ENCODE measurements at regions not wholly inside any gene's neighbourhood (a gene's known extent, or its start where the extent isn't known, plus 50 kb on each side); places are given as distances from the start of the nearest gene placed in this dataset.

DNA sequence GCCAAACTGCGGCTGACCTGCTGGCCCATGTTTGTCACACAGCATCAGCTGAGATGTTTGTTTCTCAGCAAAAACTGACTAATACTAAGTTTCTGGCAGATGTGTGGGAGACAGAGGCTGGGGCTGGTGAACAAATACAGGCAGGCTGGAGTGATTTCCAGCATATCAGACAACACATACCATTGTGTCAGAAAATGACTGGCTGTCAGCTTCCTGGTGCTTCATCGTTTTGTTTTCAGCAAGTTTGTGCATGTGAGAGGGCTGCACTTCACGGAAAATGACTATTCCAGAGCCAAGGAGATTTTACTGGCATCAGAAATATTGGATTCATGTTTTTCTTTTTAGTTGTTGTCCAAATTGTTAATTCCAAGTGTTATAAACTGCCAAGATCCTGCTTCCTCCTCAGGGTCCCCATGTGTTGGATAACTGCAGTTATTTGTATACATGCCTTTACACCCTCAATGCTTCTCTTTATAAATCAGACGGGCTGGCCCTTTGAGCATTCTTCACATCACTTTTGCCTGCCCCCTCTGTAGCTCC is 145.7 kb downstream of the GALC start:
- no peak overlapping the region for H3K27ac Mint-ChIP-seq
- intact Hi-C loops (cut with micrococcal nuclease) = no loop called here

DNA sequence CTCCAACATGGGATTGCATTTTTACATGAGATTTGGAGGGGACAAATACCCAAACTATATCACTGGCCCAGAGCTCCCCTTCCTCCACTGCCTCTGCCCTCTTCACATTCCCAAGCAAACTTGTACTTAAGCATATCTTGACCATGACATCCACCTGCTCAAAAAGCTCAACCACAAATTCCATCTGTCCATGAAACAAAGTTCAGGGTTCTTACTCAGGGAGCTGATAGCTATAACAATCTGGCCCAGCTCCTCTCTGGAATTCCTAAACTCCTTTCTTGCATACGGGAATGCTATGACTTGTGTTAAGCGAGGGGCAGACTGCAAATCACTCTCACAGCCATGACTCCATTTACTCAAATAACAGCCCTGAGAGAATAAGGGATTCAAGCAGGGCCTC is 152.1 kb downstream of the GALC start:
- intact Hi-C loops (cut with micrococcal nuclease) = no loop called here
- Mint-ChIP-seq H3K9me3 (no peaks in the 10 kb centered on the region), H3K36me3 (no peaks in the 10 kb centered on the region), H3K27ac (no peak overlapping the region), H3K4me1 (ENCODE audit: low read depth) (no peaks in the 10 kb centered on the region), H3K27me3 (no peaks in the 10 kb centered on the region), H3K4me3 (no peak overlapping the region)
- ChIA-PET CTCF (interaction anchor here (3.5 kb wide), 1 partner anchor 35 kb away, joined by 8 read pairs; no protein-coding TSS in a partner anchor), POLR2A (no interaction called here)
- DNase-seq = no peak

More for the DNA sequence above, 145.7 kb downstream of the GALC start:
- no peaks in the 10 kb centered on the region for H3K36me3 Mint-ChIP-seq
- no peaks in the 10 kb centered on the region for H3K27me3 Mint-ChIP-seq
- DNase-seq = no peak
- no peaks in the 10 kb centered on the region for H3K9me3 Mint-ChIP-seq
- H3K4me3 Mint-ChIP-seq = no peak overlapping the region
- POLR2A ChIA-PET = no interaction called here
- no peaks in the 10 kb centered on the region for H3K4me1 Mint-ChIP-seq (ENCODE audit: low read depth)
- CTCF ChIA-PET = interaction anchor here (1.0 kb wide), 1 partner anchor 42 kb away, joined by 3 read pairs; no protein-coding TSS in a partner anchor

DNA sequence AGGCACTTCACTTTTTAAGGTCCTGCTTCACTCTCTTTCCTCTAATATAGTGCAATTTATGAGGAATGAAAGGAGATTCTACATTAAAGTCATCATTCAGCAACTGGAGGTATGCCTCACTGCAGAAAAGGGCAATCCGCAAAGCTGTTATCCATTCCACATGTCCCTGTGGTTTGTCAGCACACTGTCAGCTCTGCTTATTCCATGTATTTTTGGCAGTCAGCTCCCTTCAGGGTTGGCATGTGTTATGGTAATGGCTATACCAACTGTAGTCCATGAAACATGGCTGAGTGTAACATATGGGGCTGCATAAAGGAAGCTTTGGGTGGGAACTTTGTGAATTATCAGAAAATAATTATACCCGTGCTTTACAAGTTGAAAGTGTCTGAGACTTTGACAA is 154.1 kb downstream of the GALC start:
- intact Hi-C loops (cut with micrococcal nuclease) = no loop called here
- DNase-seq = no peak
- Mint-ChIP-seq H3K9me3 (no peaks in the 10 kb centered on the region), H3K4me3 (no peak overlapping the region), H3K27me3 (no peaks in the 10 kb centered on the region), H3K4me1 (ENCODE audit: low read depth) (no peaks in the 10 kb centered on the region), H3K36me3 (no peaks in the 10 kb centered on the region), H3K27ac (no peak overlapping the region)
- ChIA-PET POLR2A (no interaction called here), CTCF (interaction anchor here (3.5 kb wide), 1 partner anchor 33 kb away, joined by 8 read pairs; no protein-coding TSS in a partner anchor)

DNA sequence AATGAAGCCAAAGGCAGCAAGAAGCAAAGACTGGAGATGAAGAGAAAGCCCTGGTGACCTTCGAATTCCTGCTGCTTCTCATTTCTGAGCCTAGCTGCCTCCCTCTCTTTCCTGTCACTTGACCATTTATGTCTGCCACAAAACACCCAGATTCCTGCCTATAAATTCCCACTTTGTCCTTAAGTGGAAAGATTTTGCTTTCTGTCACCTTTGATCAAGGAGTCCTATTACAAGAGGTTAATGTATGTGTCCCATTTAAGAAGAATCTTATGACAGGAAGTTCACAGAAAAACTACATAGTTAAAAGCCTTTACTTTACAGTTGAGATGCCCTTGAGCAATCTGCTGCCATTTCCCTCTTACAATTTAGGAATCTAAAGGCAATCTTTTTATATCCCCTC is 155.7 kb downstream of the GALC start:
- H3K4me3 Mint-ChIP-seq = no peak overlapping the region

DNA sequence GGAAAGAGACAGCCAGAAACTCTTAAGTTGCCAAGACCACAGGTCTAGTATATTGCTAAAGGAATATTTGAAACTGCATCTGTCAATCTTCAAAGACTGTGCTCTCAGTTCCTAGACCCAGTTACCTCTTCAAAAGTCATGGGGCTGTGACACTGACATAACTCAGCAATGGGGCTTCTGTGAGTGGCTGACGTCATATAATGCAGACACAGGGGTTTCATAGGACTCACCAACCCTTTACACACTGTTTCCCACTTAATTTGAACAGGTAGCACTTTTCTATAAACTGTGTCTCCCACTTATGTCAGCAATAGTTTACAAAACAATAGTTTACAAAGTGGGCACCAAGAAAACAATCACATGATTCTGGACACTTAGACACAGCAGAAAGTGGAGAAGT is 158.4 kb downstream of the GALC start:
- no peaks in the 10 kb centered on the region for H3K36me3 Mint-ChIP-seq
- H3K27ac Mint-ChIP-seq = no peak overlapping the region
- no peaks in the 10 kb centered on the region for H3K27me3 Mint-ChIP-seq
- no peak for DNase-seq
- POLR2A ChIA-PET = no interaction called here
- no peaks in the 10 kb centered on the region for H3K4me1 Mint-ChIP-seq (ENCODE audit: low read depth)
- CTCF ChIA-PET = no interaction called here
- no peaks in the 10 kb centered on the region for H3K9me3 Mint-ChIP-seq
- no peak overlapping the region for H3K4me3 Mint-ChIP-seq
- intact Hi-C loops (cut with micrococcal nuclease) = no loop called here

More for the DNA sequence above, 155.7 kb downstream of the GALC start:
- Mint-ChIP-seq H3K27me3 (no peaks in the 10 kb centered on the region), H3K36me3 (no peaks in the 10 kb centered on the region), H3K4me1 (ENCODE audit: low read depth) (no peaks in the 10 kb centered on the region), H3K9me3 (no peaks in the 10 kb centered on the region), H3K27ac (no peak overlapping the region)
- intact Hi-C loops (cut with micrococcal nuclease) = no loop called here
- CTCF ChIA-PET = interaction anchor here (1.7 kb wide), 1 partner anchor 32 kb away, joined by 8 read pairs; no protein-coding TSS in a partner anchor
- POLR2A ChIA-PET = no interaction called here
- no peak for DNase-seq

DNA sequence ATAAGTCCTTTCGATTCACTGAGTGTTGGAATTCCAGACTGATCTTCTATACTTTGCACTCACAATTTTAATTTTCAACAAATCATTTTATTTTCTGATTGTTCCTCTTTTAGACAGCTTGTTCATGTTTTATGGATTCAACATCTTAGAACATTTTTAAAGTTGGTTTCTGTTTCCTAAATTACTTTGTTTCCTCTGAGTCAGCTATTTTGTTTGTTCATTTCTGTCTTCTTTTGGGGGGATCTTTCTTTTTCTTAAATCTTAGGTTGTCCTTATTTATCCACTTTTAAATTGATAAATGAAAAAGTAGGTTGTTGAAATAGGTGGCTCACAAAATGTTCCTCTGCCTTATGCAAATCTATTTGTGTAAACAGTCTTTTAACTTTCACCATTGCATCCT is 160.0 kb downstream of the GALC start:
- Mint-ChIP-seq H3K27me3 (no peaks in the 10 kb centered on the region), H3K4me3 (no peak overlapping the region), H3K36me3 (no peaks in the 10 kb centered on the region), H3K4me1 (ENCODE audit: low read depth) (no peaks in the 10 kb centered on the region), H3K9me3 (no peaks in the 10 kb centered on the region), H3K27ac (no peak overlapping the region)
- DNase-seq = no peak
- ChIA-PET POLR2A (no interaction called here), CTCF (no interaction called here)
- intact Hi-C loops (cut with micrococcal nuclease) = no loop called here

DNA sequence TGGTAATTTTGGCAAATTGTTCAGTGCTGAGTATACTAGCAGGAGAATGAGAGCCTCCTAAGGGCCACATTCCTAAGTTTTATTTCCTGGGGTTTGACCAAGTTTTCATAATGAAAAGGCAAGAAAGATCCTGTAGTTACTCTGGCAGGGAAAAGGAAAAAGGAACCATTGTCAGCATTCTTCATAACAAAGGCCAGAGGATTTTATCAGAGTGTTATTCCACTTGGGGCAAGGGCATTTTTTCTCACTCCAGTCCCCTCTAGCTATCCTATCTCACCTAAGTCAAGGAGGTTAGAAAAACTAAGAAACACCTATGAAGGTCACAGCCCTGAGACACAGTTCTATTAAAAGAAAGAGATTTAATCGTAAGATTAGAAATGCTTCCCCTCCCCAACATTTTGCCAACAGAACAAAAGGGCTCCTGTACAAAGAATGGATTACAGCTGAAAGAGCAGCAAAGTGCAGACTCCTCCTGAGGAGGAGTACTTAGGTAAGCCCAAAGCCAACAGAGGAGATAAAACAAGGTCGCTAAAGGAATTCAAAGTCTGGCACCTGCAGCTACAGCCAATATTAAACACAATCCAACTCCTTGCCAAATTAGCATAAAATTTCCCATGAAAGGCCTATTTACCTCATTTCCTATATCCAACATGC is 162.4 kb downstream of the GALC start:
- H3K9me3 Mint-ChIP-seq = no peaks in the 10 kb centered on the region
- no peaks in the 10 kb centered on the region for H3K27me3 Mint-ChIP-seq
- POLR2A ChIA-PET = no interaction called here
- H3K4me1 Mint-ChIP-seq (ENCODE audit: low read depth) = no peaks in the 10 kb centered on the region
- intact Hi-C loops (cut with micrococcal nuclease) = no loop called here
- no peak overlapping the region for H3K27ac Mint-ChIP-seq
- H3K36me3 Mint-ChIP-seq = no peaks in the 10 kb centered on the region
- H3K4me3 Mint-ChIP-seq = no peak overlapping the region
- CTCF ChIA-PET = no interaction called here
- no peak for DNase-seq

DNA sequence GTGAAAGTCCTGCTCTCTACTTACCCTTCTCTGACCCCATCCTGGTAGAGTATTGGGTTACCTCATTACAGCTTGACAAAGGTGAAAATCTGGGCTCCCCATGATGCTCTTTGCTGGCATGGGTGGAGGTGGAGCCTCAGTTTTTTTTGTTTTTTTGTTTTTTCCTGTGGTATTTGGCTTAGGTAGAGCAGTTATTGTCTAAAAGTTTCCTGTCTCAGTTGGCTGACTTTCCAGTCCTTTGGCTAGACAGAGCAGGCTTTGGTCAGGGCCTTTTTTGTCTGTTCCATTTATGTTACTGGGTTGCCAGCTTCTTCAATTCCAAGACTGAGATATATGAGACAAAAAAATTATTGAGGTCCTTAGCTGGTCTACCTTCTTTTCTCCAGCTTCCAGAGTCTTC is 163.4 kb downstream of the GALC start:
- Mint-ChIP-seq H3K36me3 (no peaks in the 10 kb centered on the region), H3K27me3 (no peaks in the 10 kb centered on the region), H3K27ac (no peak overlapping the region), H3K4me1 (ENCODE audit: low read depth) (no peaks in the 10 kb centered on the region), H3K4me3 (no peak overlapping the region), H3K9me3 (no peaks in the 10 kb centered on the region)
- intact Hi-C loops (cut with micrococcal nuclease) = no loop called here
- ChIA-PET POLR2A (no interaction called here), CTCF (interaction anchor here (0.7 kb wide), 1 partner anchor 66 kb away, joined by 3 read pairs; no protein-coding TSS in a partner anchor)
- no peak for DNase-seq

DNA sequence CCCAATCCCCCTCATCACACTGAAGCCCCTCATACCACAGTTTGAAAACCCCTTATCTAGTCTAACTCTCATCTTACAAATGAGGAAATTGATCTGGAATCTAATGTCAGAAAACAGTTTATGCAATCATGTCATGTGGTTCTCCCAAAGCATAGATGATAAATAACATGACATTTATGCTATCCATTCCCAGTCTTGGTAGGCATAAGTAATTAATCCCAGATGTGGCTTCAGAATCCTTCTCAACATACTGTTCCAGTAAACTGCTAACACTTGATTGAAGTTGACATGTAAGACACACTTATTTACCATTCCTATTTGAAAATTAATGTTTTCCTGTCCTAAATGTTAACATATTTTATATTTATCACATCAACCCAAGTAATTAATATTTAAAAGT is 168.7 kb downstream of the GALC start:
- POLR2A ChIA-PET = no interaction called here
- Mint-ChIP-seq H3K36me3 (no peaks in the 10 kb centered on the region), H3K27me3 (no peaks in the 10 kb centered on the region), H3K9me3 (no peaks in the 10 kb centered on the region), H3K4me1 (ENCODE audit: low read depth) (no peaks in the 10 kb centered on the region), H3K4me3 (no peak overlapping the region), H3K27ac (no peak overlapping the region)
- intact Hi-C loops (cut with micrococcal nuclease) = no loop called here
- CTCF ChIA-PET = interaction anchor here (1.1 kb wide), 1 partner anchor 18 kb away, joined by 4 read pairs; no protein-coding TSS in a partner anchor
- no peak for DNase-seq

DNA sequence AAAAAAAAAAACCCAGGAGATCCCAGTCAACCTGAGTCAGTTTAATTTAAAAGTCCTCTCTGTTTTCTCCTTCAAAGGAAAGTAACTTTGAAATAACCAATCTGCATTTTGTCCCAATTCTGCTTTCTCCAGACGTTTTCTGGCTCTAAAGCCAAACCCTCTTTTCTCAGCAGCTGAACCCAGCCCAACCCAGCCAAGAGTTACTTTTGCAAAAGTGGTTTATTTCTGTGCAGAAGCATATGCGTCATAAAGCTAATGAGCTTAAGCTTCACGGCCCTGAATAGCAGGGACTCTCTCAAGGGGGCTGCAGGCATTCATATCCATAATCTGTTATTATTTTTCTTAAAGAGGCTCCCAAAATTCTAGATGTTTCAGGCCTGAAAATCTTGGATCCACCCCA is 176.6 kb downstream of the GALC start:
- no peaks in the 10 kb centered on the region for H3K36me3 Mint-ChIP-seq
- no peak for DNase-seq
- intact Hi-C loops (cut with micrococcal nuclease) = no loop called here
- ChIA-PET POLR2A (no interaction called here), CTCF (interaction anchor here (1.8 kb wide), 1 partner anchor 11 kb away, joined by 11 read pairs; no protein-coding TSS in a partner anchor)
- no peaks in the 10 kb centered on the region for H3K4me1 Mint-ChIP-seq (ENCODE audit: low read depth)
- H3K9me3 Mint-ChIP-seq = peaks cover 5% of the 10 kb centered on the region
- H3K4me3 Mint-ChIP-seq = no peak overlapping the region
- H3K27ac Mint-ChIP-seq = no peak overlapping the region
- no peaks in the 10 kb centered on the region for H3K27me3 Mint-ChIP-seq

DNA sequence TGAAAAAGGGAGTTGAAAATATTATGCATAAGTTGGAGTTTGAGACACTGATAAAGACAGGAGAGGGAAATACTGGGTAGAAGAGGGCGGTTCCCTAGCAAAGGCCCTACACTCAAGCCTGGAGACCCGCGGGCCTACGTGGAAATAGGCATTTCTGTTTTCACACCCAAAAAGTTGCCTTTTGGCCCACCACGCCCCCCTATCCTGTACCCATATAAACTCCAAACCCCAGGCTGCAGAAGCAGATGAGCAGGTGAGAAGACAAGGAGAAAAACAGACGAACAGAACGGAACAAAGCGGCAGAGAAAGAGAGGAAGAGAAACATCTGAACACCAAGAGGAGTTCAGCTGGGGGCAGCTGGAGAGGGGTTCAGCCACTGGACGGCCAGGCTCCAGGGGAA is 177.9 kb downstream of the GALC start:
- intact Hi-C loops (cut with micrococcal nuclease) = no loop called here
- H3K27ac Mint-ChIP-seq = no peak overlapping the region
- H3K27me3 Mint-ChIP-seq = no peaks in the 10 kb centered on the region
- H3K4me3 Mint-ChIP-seq = no peak overlapping the region
- ChIA-PET CTCF (interaction anchor here (1.8 kb wide), 1 partner anchor 10 kb away, joined by 11 read pairs; no protein-coding TSS in a partner anchor), POLR2A (no interaction called here)
- H3K36me3 Mint-ChIP-seq = no peaks in the 10 kb centered on the region
- H3K4me1 Mint-ChIP-seq (ENCODE audit: low read depth) = no peaks in the 10 kb centered on the region
- no peak for DNase-seq
- H3K9me3 Mint-ChIP-seq = peaks cover 5% of the 10 kb centered on the region

DNA sequence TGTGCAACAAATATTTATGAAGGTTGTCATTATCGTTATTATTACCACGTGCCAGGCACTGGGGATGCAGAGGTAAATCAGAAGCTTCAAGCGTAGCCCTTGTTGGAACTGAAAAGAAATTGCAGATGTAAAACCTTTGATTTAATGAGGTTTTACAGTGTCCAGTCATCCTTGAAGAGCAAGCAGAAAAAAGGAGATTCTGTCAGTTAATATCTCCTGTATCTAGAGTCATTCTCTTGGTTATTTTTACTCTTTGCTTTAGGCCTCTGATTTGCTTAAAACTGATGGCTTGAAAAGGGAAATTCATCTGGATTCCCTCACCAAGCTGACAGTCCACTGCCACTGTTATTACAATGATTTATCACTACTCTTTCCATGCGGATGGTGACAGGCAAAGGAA is 179.3 kb downstream of the GALC start:
- Mint-ChIP-seq H3K27me3 (no peaks in the 10 kb centered on the region), H3K36me3 (no peaks in the 10 kb centered on the region)
- CTCF ChIA-PET = no interaction called here

DNA sequence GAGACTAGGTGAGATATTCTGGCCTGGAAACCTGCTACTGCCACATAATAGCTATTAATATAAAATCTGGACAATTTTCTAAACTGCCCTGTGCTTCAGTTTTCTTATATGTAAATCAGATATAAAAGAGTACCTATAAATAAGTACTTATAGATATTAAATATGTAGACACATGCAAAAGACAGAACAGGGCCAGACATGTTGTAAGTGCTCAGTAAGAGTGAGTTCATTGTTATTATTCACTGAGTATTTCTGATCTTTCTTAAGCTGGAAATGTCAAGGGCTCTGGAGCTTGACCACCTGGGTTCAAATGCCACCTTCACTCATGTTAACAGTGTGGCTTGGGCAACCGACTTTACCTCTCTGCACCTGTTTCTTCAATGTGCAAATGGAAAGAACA is 179.8 kb downstream of the GALC start:
- Mint-ChIP-seq H3K27me3 (no peaks in the 10 kb centered on the region), H3K27ac (no peak overlapping the region), H3K9me3 (peaks cover under 1% of the 10 kb centered on the region), H3K4me1 (ENCODE audit: low read depth) (no peaks in the 10 kb centered on the region), H3K4me3 (no peak overlapping the region), H3K36me3 (no peaks in the 10 kb centered on the region)
- DNase-seq = no peak
- POLR2A ChIA-PET = no interaction called here
- CTCF ChIA-PET = no interaction called here
- intact Hi-C loops (cut with micrococcal nuclease) = no loop called here

More for the DNA sequence above, 179.3 kb downstream of the GALC start:
- no peak for DNase-seq
- POLR2A ChIA-PET = no interaction called here
- intact Hi-C loops (cut with micrococcal nuclease) = no loop called here
- Mint-ChIP-seq H3K4me3 (no peak overlapping the region), H3K27ac (no peak overlapping the region), H3K9me3 (peaks cover 5% of the 10 kb centered on the region), H3K4me1 (ENCODE audit: low read depth) (no peaks in the 10 kb centered on the region)
